ENCODE measurements at regions not wholly inside any gene's neighbourhood (a gene's known extent, or its start where the extent isn't known, plus 50 kb on each side); places are given as distances from the start of the nearest gene placed in this dataset.

DNA sequence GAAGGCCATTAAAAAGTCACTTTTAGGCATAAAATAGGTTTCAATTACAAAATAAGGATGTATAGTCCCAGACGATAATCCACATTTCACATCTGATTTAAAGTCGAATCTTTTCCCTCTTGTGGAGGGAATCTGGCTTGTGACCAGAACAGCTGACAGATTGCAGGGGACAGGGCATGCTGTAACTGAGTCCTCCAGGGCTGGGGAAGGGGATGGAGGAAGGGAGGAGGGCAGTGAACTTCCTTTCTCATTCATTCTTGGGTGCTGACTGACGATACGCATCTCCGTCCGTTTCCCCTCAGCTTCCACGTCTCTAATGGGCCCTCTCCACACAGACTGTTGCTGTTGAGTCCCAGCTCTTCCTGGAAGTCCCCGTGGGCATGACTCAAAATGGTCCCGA is 108.1 kb upstream of the CSF3R start:
- TF ChIP-seq POLR2A (IDR thresholded peaks at IDR 0.05; ENCODE audit: low read depth, low read length) = no peak
- no peak for TF ChIP-seq CHD1 (IDR thresholded peaks at IDR 0.05; ENCODE audit: low read depth, low read length)
- TF ChIP-seq, protein P1, sequence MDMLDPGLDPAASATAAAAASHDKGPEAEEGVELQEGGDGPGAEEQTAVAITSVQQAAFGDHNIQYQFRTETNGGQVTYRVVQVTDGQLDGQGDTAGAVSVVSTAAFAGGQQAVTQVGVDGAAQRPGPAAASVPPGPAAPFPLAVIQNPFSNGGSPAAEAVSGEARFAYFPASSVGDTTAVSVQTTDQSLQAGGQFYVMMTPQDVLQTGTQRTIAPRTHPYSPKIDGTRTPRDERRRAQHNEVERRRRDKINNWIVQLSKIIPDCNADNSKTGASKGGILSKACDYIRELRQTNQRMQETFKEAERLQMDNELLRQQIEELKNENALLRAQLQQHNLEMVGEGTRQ (IDR thresholded peaks at IDR 0.05; ENCODE audit: low read depth, low read length) = no peak
- TF ChIP-seq, protein P2, sequence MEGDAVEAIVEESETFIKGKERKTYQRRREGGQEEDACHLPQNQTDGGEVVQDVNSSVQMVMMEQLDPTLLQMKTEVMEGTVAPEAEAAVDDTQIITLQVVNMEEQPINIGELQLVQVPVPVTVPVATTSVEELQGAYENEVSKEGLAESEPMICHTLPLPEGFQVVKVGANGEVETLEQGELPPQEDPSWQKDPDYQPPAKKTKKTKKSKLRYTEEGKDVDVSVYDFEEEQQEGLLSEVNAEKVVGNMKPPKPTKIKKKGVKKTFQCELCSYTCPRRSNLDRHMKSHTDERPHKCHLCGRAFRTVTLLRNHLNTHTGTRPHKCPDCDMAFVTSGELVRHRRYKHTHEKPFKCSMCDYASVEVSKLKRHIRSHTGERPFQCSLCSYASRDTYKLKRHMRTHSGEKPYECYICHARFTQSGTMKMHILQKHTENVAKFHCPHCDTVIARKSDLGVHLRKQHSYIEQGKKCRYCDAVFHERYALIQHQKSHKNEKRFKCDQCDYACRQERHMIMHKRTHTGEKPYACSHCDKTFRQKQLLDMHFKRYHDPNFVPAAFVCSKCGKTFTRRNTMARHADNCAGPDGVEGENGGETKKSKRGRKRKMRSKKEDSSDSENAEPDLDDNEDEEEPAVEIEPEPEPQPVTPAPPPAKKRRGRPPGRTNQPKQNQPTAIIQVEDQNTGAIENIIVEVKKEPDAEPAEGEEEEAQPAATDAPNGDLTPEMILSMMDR (conservative IDR thresholded peaks at IDR 0.05; ENCODE audit: low read depth, low read length) = no peak

All from IMR-90 (cell line).